ENCODE measurements at regions not wholly inside any gene's neighbourhood (a gene's known extent, or its start where the extent isn't known, plus 50 kb on each side); places are given as distances from the start of the nearest gene placed in this dataset.

DNA sequence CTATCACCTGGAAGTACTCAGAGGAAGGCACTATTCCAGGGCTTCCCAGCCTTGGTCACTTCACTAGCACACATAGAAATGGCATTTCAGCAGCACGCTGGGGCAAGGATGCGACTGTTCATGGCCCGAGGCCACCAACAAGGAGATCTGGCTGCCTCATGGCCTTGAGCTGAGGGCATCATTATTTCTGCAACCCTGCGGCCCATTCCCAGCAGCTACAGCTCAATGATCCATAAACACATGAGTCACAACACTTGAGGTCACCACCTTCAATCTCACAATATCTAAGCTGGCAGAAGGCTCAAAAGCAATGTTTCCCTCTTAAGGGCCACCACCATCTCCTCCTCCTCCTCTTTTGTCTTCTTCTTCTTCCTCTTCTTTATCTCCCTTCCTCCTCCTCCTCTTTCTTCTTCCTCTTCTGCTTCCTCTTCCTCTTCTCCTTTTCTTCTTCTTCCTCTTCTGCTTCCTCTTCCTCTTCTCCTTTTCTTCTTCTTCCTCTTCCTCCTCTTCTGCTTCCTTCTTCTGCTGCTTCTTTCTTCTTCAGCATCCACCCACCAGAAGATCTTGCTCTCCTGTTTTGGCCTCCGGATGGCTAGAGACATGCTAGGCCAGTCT, 382.9 kb upstream of the CNR1 start:
- TF ChIP-seq GATA2 (IDR thresholded peaks at IDR 0.05; ENCODE audit: low read depth, low read length): no peak
- no peak for TF ChIP-seq GATA3 (IDR thresholded peaks at IDR 0.05; ENCODE audit: low read depth, low read length)
